SK-N-SH (cell line): ENCODE measurements at regions not wholly inside any gene's neighbourhood (a gene's known extent, or its start where the extent isn't known, plus 50 kb on each side); places are given as distances from the start of the nearest gene placed in this dataset.
"Not testable (repeated sequence)": the region's sequence is repeated elsewhere in the genome, so short reads cannot be mapped to it uniquely, and the experiment has no call there.

Source experiments
- CTCF ChIA-PET: fragments of 300-600, 350-600 bp; formaldehyde crosslinking; extraction: SDS; loops from one replicate; lab custom pipeline; 2021; lab: Yijun Ruan, JAX
- POLR2A ChIA-PET: fragments of 350-600 bp; sonication (Branson Sonifier 250); formaldehyde crosslinking; extraction: SDS; loops from one replicate; lab custom pipeline; 2020; ENCODE audit warnings: antibody characterized with exemption, inconsistent platforms; lab: Yijun Ruan, JAX
- DNase-seq: peaks from one replicate; pipeline ENCODE4 v3.0.0; 2012
- H2AFZ ChIP-seq: fragments of 200-600 bp; sonication (generic); 2 replicates; pipeline ENCODE4 v1.8.1; 2016; ENCODE audit warnings: antibody characterized with exemption, mild to moderate bottlenecking, low read depth
- H3F3A ChIP-seq: fragments of 200-600 bp; sonication (generic); replicated peaks from 2 replicates; pipeline ENCODE3; 2016; ENCODE audit warnings: antibody characterized with exemption, mild to moderate bottlenecking; ENCODE audit not compliant: insufficient read depth
- H3K27ac ChIP-seq, 2 experiments: fragments of 200-500 bp in 1 of 2; fragments of 200-600 bp in 1 of 2; sonication (Bioruptor generic) in 1 of 2; sonication (generic), shearing (Covaris generic) in 1 of 2; 2 replicates each; pipeline versions ENCODE4 v1.5.1 to v1.6.1; 2014 to 2016; ENCODE audit warnings: low read depth in 2 of 2, inconsistent platforms in 1 of 2, low read length in 1 of 2, mild to moderate bottlenecking in 1 of 2, mixed read lengths in 1 of 2
- H3K27me3 ChIP-seq: fragments of 200-600 bp; sonication (generic), shearing (Covaris generic); 2 replicates; pipeline ENCODE4 v1.6.1; 2016; ENCODE audit warnings: mixed run types; ENCODE audit not compliant: insufficient read depth
- H3K36me3 ChIP-seq, 2 experiments: fragments of 200-500 bp in 1 of 2; fragments of 200-600 bp in 1 of 2; sonication (Bioruptor generic) in 1 of 2; sonication (generic) in 1 of 2; replicated peaks in 1 of 2; 2 replicates each; pipeline versions ENCODE3 to v1.5.1; 2014 to 2016; ENCODE audit warnings: low read length in 1 of 2, mild to moderate bottlenecking in 1 of 2; ENCODE audit not compliant: insufficient read depth in 2 of 2, control insufficient read depth in 1 of 2
- H3K4me1 ChIP-seq, 2 experiments: fragments of 200-500 bp in 1 of 2; fragments of 200-600 bp in 1 of 2; sonication (Bioruptor generic) in 1 of 2; sonication (generic), shearing (Covaris generic) in 1 of 2; 2 replicates each; pipeline versions ENCODE4 v1.5.1 to v1.6.1; 2014 to 2016; ENCODE audit warnings: low read depth in 1 of 2, low read length in 1 of 2, mixed run types in 1 of 2; ENCODE audit not compliant: insufficient read depth in 2 of 2, control insufficient read depth in 1 of 2
- H3K4me2 ChIP-seq: fragments of 200-600 bp; sonication (generic), shearing (Covaris generic); 2 replicates; pipeline ENCODE4 v1.6.1; 2017; ENCODE audit warnings: mixed run types
- H3K4me3 ChIP-seq, 2 experiments: fragments of 200-500 bp in 1 of 2; fragments of 200-600 bp in 1 of 2; sonication (Bioruptor generic) in 1 of 2; sonication (generic), shearing (Covaris generic) in 1 of 2; 2 replicates each; pipeline versions ENCODE4 v1.5.1 to v1.8.1; 2014 to 2016; ENCODE audit warnings: low read depth in 2 of 2, inconsistent platforms in 1 of 2, low read length in 1 of 2, mild to moderate bottlenecking in 1 of 2, mixed read lengths in 1 of 2, moderate library complexity in 1 of 2
- H3K79me2 ChIP-seq: fragments of 200-600 bp; sonication (generic); 2 replicates; pipeline ENCODE4 v1.8.1; 2017; ENCODE audit warnings: mild to moderate bottlenecking; ENCODE audit not compliant: insufficient read depth
- H3K9ac ChIP-seq: fragments of 200-600 bp; sonication (generic); 2 replicates; pipeline ENCODE4 v1.6.1; 2017; ENCODE audit warnings: mixed run types
- H3K9me2 ChIP-seq: fragments of 200-600 bp; sonication (generic); 2 replicates; pipeline ENCODE4 v1.6.1; 2017; ENCODE audit warnings: mixed run types
- H3K9me3 ChIP-seq: fragments of 200-600 bp; sonication (generic); 2 replicates; pipeline ENCODE4 v1.6.1; 2017; ENCODE audit warnings: mixed run types, mild to moderate bottlenecking, moderate library complexity
- H4K20me1 ChIP-seq: fragments of 200-600 bp; sonication (generic); 2 replicates; pipeline ENCODE4 v1.6.1; 2017; ENCODE audit warnings: mild to moderate bottlenecking, mixed run types; ENCODE audit not compliant: insufficient read depth
- EZH2phosphoT487 ChIP-seq: fragments of 200-600 bp; sonication (generic); IDR thresholded peaks from 2 replicates; pipeline ENCODE4 v1.6.1; 2017; ENCODE audit warnings: low read depth, mixed run types, mild to moderate bottlenecking, antibody characterized with exemption, moderate library complexity, borderline replicate concordance
- GATA2 ChIP-seq: sonication (generic); formaldehyde crosslinking; IDR thresholded peaks from 2 replicates; pipeline ENCODE4 v1.5.0; 2020; ENCODE audit warnings: mild to moderate bottlenecking, missing genetic modification reagents
- IRF3 ChIP-seq: fragments of 150-350 bp; IDR thresholded peaks from 2 replicates; pipeline ENCODE4 v1.6.1; 2016; ENCODE audit warnings: mild to moderate bottlenecking, low read depth, low read length
- MAX ChIP-seq: IDR thresholded peaks from 2 replicates; pipeline ENCODE4 v1.4.0; 2012; ENCODE audit warnings: low read depth
- MXI1 ChIP-seq: IDR thresholded peaks from 2 replicates; pipeline ENCODE4 v1.6.1; 2012; ENCODE audit warnings: mild to moderate bottlenecking, low read depth, low read length, improper control_type of control experiment
- PBX3 ChIP-seq: IDR thresholded peaks from 2 replicates; pipeline ENCODE4; 2012
- POLR2AphosphoS5 ChIP-seq: IDR thresholded peaks from 2 replicates; pipeline ENCODE4 v1.6.1; 2012; ENCODE audit warnings: low read depth, low read length
- RFX5 ChIP-seq: IDR thresholded peaks from 2 replicates; pipeline ENCODE4 v1.6.1; 2012; ENCODE audit warnings: mild to moderate bottlenecking, improper control_type of control experiment, low read length
- RXRA ChIP-seq: IDR thresholded peaks from 2 replicates; pipeline ENCODE4 v1.4.0; 2012; ENCODE audit warnings: low read depth, mild to moderate bottlenecking, borderline replicate concordance
- SMC3 ChIP-seq: IDR thresholded peaks from 2 replicates; pipeline ENCODE4 v1.6.1; 2012; ENCODE audit warnings: low read depth, low read length, improper control_type of control experiment
- TAF1 ChIP-seq: IDR thresholded peaks from 2 replicates; pipeline ENCODE4 v1.6.1; 2012; ENCODE audit warnings: low read depth, mild to moderate bottlenecking, low read length, moderate library complexity, borderline replicate concordance
- WGBS: methylation state at CpG from one replicate; pipeline ENCODE4 v1.1.6; 2017; ENCODE audit warnings: low lambda C conversion rate; 5-methylcytosine and 5-hydroxymethylcytosine counted together

- TF ChIP-seq IRF3 (no peak), POLR2AphosphoS5 (no peak)
Measured at GRCh38 chr4:183814461-183814860, 90.6 kb upstream of the STOX2 start (continued).

- Histone ChIP-seq H3K4me3 (no peak overlapping the region), H3K27ac (no peak overlapping the region), H3K27me3 (no peaks in the 10 kb centered on the region), H3K9ac (no peak overlapping the region), H3K36me3 (no peaks in the 10 kb centered on the region), H3K4me2 (no peak overlapping the region), H4K20me1 (no peaks in the 10 kb centered on the region), H3F3A (no peaks in the 10 kb centered on the region), H3K9me3 (no peaks in the 10 kb centered on the region), H3K79me2 (no peaks in the 10 kb centered on the region), H3K4me1 (no peaks in the 10 kb centered on the region), H3K9me2 (no peaks in the 10 kb centered on the region), H2AFZ (no peak overlapping the region)
- no peak for DNase-seq
- ChIA-PET POLR2A (no interaction called here), CTCF (interaction anchor here (0.9 kb wide), 1 partner anchor 117 kb away, joined by 3 read pairs; no protein-coding TSS in a partner anchor)
- TF ChIP-seq RXRA (no peak), MAX (no peak)
- 59% methylated on average over 6 of the region's 6 CpGs for WGBS
Measured at GRCh38 chr4:183816077-183816476, 89.0 kb upstream of the STOX2 start.

GRCh38 chr4:183816882-183817509 is 88.1 kb upstream of the STOX2 start:
- CTCF ChIA-PET: interaction anchor here (0.9 kb wide), 1 partner anchor 117 kb away, joined by 3 read pairs; no protein-coding TSS in a partner anchor
- no peak overlapping the region for H3K4me2 ChIP-seq
- H3K9me2 ChIP-seq: no peaks in the 10 kb centered on the region
- no peaks in the 10 kb centered on the region for H3K79me2 ChIP-seq
- H3K4me1 ChIP-seq: no peaks in the 10 kb centered on the region; a peak in 1 of 4 replicates
- H3K27ac ChIP-seq: no peak overlapping the region
- no peaks in the 10 kb centered on the region for H3K36me3 ChIP-seq
- H3K9ac ChIP-seq: no peak overlapping the region
- POLR2A ChIA-PET: no interaction called here
- DNase-seq: no peak
- no peaks in the 10 kb centered on the region for H3F3A ChIP-seq
- H4K20me1 ChIP-seq: no peaks in the 10 kb centered on the region
- no peaks in the 10 kb centered on the region for H3K9me3 ChIP-seq
- H3K27me3 ChIP-seq: no peaks in the 10 kb centered on the region
- 35% methylated on average over 9 of the region's 9 CpGs for WGBS
- TF ChIP-seq RFX5 (no peak), MXI1 (no peak), TAF1 (no peak), MAX (no peak), SMC3 (no peak), PBX3 (no peak), EZH2phosphoT487 (no peak), GATA2 (CRISPR knock-in tag) (no peak)
- TF ChIP-seq, all 33 proteins: peak for 0
- Histone ChIP-seq H3K4me3 (no peak overlapping the region), H2AFZ (no peak overlapping the region)

GRCh38 chr4:183818591-183818990 is 86.5 kb upstream of the STOX2 start:
- POLR2A ChIA-PET, H3K36me3 ChIP-seq, H4K20me1 ChIP-seq, H3K79me2 ChIP-seq, H3K4me1 ChIP-seq, H3K4me3 ChIP-seq, H3K4me2 ChIP-seq, H3K9me3 ChIP-seq, DNase-seq, H3K27me3 ChIP-seq, H3F3A ChIP-seq, H2AFZ ChIP-seq, H3K9me2 ChIP-seq, CTCF ChIA-PET, H3K9ac ChIP-seq, H3K27ac ChIP-seq: not testable (repeated sequence)
- WGBS: no CpG with 5 or more reads among the region's 30 CpGs
